ENCODE measurements at regions not wholly inside any gene's neighbourhood (a gene's known extent, or its start where the extent isn't known, plus 50 kb on each side); places are given as distances from the start of the nearest gene placed in this dataset.

- intact Hi-C loops (cut with DNase I), result no loop called here
- no peaks in the 10 kb centered on the region for H3K4me1 ChIP-seq
- H3K27me3 ChIP-seq, result no peaks in the 10 kb centered on the region
- H3K27ac ChIP-seq, result no peak overlapping the region
- H3K36me3 ChIP-seq, result no peaks in the 10 kb centered on the region
- TF ChIP-seq CTCF (IDR thresholded peaks at IDR 0.05) (no peak), POLR2AphosphoS5 (IDR thresholded peaks at IDR 0.05) (no peak), EP300 (IDR thresholded peaks at IDR 0.05) (no peak), POLR2A (IDR thresholded peaks at IDR 0.05) (no peak)
- no peak overlapping the region for H3K4me3 ChIP-seq
- no peaks in the 10 kb centered on the region for H3K9me3 ChIP-seq
- WGBS, 2 donors, result 34 to 54% methylated on average over 1 of the region's 1 CpG
- DNase-seq, result no peak
Observed at GRCh38 chr16:64489449-64489848, 632.4 kb downstream of the CDH11 start.

- 94 to 96% methylated on average over 1 of the region's 1 CpG for WGBS, 2 donors
- no peak overlapping the region for H3K27ac ChIP-seq
- H3K4me3 ChIP-seq, result no peak overlapping the region
- DNase-seq, result no peak
- intact Hi-C loops (cut with DNase I), result no loop called here
- no peaks in the 10 kb centered on the region for H3K9me3 ChIP-seq
- no peaks in the 10 kb centered on the region for H3K4me1 ChIP-seq
- no peaks in the 10 kb centered on the region for H3K36me3 ChIP-seq
- TF ChIP-seq EP300 (IDR thresholded peaks at IDR 0.05), result no peak
- no peak for TF ChIP-seq CTCF (IDR thresholded peaks at IDR 0.05)
- no peak for TF ChIP-seq POLR2A (IDR thresholded peaks at IDR 0.05)
- TF ChIP-seq POLR2AphosphoS5 (IDR thresholded peaks at IDR 0.05), result no peak
- no peaks in the 10 kb centered on the region for H3K27me3 ChIP-seq
Observed at GRCh38 chr16:64486561-64486960, 635.3 kb downstream of the CDH11 start.

- Histone ChIP-seq H3K4me3 (no peak overlapping the region), H3K4me1 (peaks cover 0 to 19% (median 12%) of the 10 kb centered on the region in 4 donors), H3K36me3 (no peaks in the 10 kb centered on the region), H3K27me3 (no peaks in the 10 kb centered on the region), H3K9me3 (no peaks in the 10 kb centered on the region), H3K27ac (no peak overlapping the region)
- 57 to 70% methylated on average over 2 of the region's 2 CpGs for WGBS, 2 donors
- intact Hi-C loops (cut with DNase I), result no loop called here
- TF ChIP-seq CTCF (IDR thresholded peaks at IDR 0.05) (no peak), POLR2A (IDR thresholded peaks at IDR 0.05) (no peak), EP300 (IDR thresholded peaks at IDR 0.05) (no peak), POLR2AphosphoS5 (IDR thresholded peaks at IDR 0.05) (no peak)
- DNase-seq, result no peak
Observed at GRCh38 chr16:64481497-64481896, 640.4 kb downstream of the CDH11 start.

GRCh38 chr16:64478252-64478906 lies 643.5 kb downstream of the CDH11 start:
- DNase-seq, result no peak
- H3K27me3 ChIP-seq, result no peaks in the 10 kb centered on the region
- H3K4me1 ChIP-seq, result peaks cover 0 to 28% (median 21%) of the 10 kb centered on the region in 4 donors
- 15 to 53% methylated on average over 5 of the region's 5 CpGs for WGBS, 2 donors
- intact Hi-C loops (cut with DNase I), result no loop called here
- no peak for TF ChIP-seq CTCF (IDR thresholded peaks at IDR 0.05)
- no peak for TF ChIP-seq POLR2AphosphoS5 (IDR thresholded peaks at IDR 0.05)
- no peak for TF ChIP-seq EP300 (IDR thresholded peaks at IDR 0.05)
- TF ChIP-seq POLR2A (IDR thresholded peaks at IDR 0.05), result no peak
- no peaks in the 10 kb centered on the region for H3K9me3 ChIP-seq
- no peak overlapping the region for H3K27ac ChIP-seq
- no peak overlapping the region for H3K4me3 ChIP-seq
- no peaks in the 10 kb centered on the region for H3K36me3 ChIP-seq
